T-helper 17 cell (primary cell): ENCODE measurements at regions not wholly inside any gene's neighbourhood (a gene's known extent, or its start where the extent isn't known, plus 50 kb on each side); places are given as distances from the start of the nearest gene placed in this dataset.
"Not testable (repeated sequence)": the region's sequence is repeated elsewhere in the genome, so short reads cannot be mapped to it uniquely, and the experiment has no call there.

Experiments
- ATAC-seq: fragments of 150-1000 bp; cut with Tn5 transposase; 2 replicates; pipeline ENCODE4 v1.10.0; 2021; ENCODE audit warnings: mild to moderate bottlenecking, moderate library complexity
- DNase-seq, 3 donors: peaks; one replicate each; pipeline versions ENCODE4 v3.0.0 to v3.0.0-alpha.2; 2020 to 2021
- H3K9me3 ChIP-seq: one replicate; pipeline ENCODE4 v1.7.0; 2013; ENCODE audit warnings: low read length, mild to moderate bottlenecking; ENCODE audit not compliant: control insufficient read depth, poor library complexity, severe bottlenecking
- H3K27ac Mint-ChIP-seq: one replicate; pipeline ENCODE4 v1.8.0; 2022; ENCODE audit warnings: mild to moderate bottlenecking, moderate library complexity, mixed read lengths
- H3K27me3 Mint-ChIP-seq: one replicate; pipeline ENCODE4 v1.8.0; 2022; ENCODE audit warnings: mixed read lengths
- H3K36me3 Mint-ChIP-seq: one replicate; pipeline ENCODE4 v1.8.0; 2022; ENCODE audit warnings: low read depth, mixed read lengths
- H3K4me1 Mint-ChIP-seq: one replicate; pipeline ENCODE4 v1.8.0; 2022; ENCODE audit warnings: mild to moderate bottlenecking, mixed read lengths
- H3K4me3 Mint-ChIP-seq: one replicate; pipeline ENCODE4 v1.8.0; 2022; ENCODE audit warnings: mild to moderate bottlenecking, moderate library complexity, mixed read lengths

- ATAC-seq (no peak), DNase-seq (no peak)
- Mint-ChIP-seq H3K27me3 (no peaks in the 10 kb centered on the region), H3K4me1 (no peaks in the 10 kb centered on the region), H3K4me3 (no peak overlapping the region), H3K27ac (no peak overlapping the region), H3K36me3 (no peaks in the 10 kb centered on the region)
- H3K9me3 ChIP-seq = no peaks in the 10 kb centered on the region
These were observed 548.0 kb downstream of the CCSER2 start for GRCh38 chr10:84876116-84876999.

GRCh38 chr10:84879991-84880390 lies 551.6 kb downstream of the CCSER2 start:
- Mint-ChIP-seq H3K27ac (no peak overlapping the region), H3K4me3 (no peak overlapping the region), H3K27me3 (no peaks in the 10 kb centered on the region), H3K36me3 (no peaks in the 10 kb centered on the region), H3K4me1 (no peaks in the 10 kb centered on the region)
- no peaks in the 10 kb centered on the region for H3K9me3 ChIP-seq
- no peak for DNase-seq
- ATAC-seq = no peak

GRCh38 chr10:84881696-84882095 lies 553.3 kb downstream of the CCSER2 start:
- H3K4me3 Mint-ChIP-seq, ATAC-seq, DNase-seq, H3K27me3 Mint-ChIP-seq, H3K36me3 Mint-ChIP-seq, H3K9me3 ChIP-seq, H3K4me1 Mint-ChIP-seq, H3K27ac Mint-ChIP-seq: not testable (repeated sequence)

GRCh38 chr10:84890706-84891105 lies 562.3 kb downstream of the CCSER2 start:
- Mint-ChIP-seq H3K27ac (no peak overlapping the region), H3K36me3 (no peaks in the 10 kb centered on the region), H3K27me3 (no peaks in the 10 kb centered on the region), H3K4me1 (no peaks in the 10 kb centered on the region), H3K4me3 (no peak overlapping the region)
- ATAC-seq = no peak
- DNase-seq = no peak
- H3K9me3 ChIP-seq = no peaks in the 10 kb centered on the region

GRCh38 chr10:84891631-84892030 lies 563.2 kb downstream of the CCSER2 start:
- H3K4me3 Mint-ChIP-seq = no peak overlapping the region
- DNase-seq = no peak
- no peaks in the 10 kb centered on the region for H3K9me3 ChIP-seq
- H3K27ac Mint-ChIP-seq = no peak overlapping the region
- H3K27me3 Mint-ChIP-seq = no peaks in the 10 kb centered on the region
- H3K4me1 Mint-ChIP-seq = no peaks in the 10 kb centered on the region
- ATAC-seq = no peak
- no peaks in the 10 kb centered on the region for H3K36me3 Mint-ChIP-seq

GRCh38 chr10:84895541-84895940 lies 567.2 kb downstream of the CCSER2 start:
- no peak overlapping the region for H3K27ac Mint-ChIP-seq
- no peaks in the 10 kb centered on the region for H3K27me3 Mint-ChIP-seq
- no peaks in the 10 kb centered on the region for H3K4me1 Mint-ChIP-seq
- H3K36me3 Mint-ChIP-seq = no peaks in the 10 kb centered on the region
- H3K4me3 Mint-ChIP-seq = no peak overlapping the region
- DNase-seq (no peak), ATAC-seq (no peak)
- no peaks in the 10 kb centered on the region for H3K9me3 ChIP-seq

GRCh38 chr10:84896909-84897308 lies 568.5 kb downstream of the CCSER2 start:
- H3K4me1 Mint-ChIP-seq = no peaks in the 10 kb centered on the region
- DNase-seq = no peak
- no peaks in the 10 kb centered on the region for H3K9me3 ChIP-seq
- H3K27me3 Mint-ChIP-seq = peaks cover 9% of the 10 kb centered on the region
- H3K4me3 Mint-ChIP-seq = no peak overlapping the region
- no peak overlapping the region for H3K27ac Mint-ChIP-seq
- no peaks in the 10 kb centered on the region for H3K36me3 Mint-ChIP-seq
- no peak for ATAC-seq

GRCh38 chr10:84899268-84899667 lies 570.9 kb downstream of the CCSER2 start:
- H3K9me3 ChIP-seq = no peaks in the 10 kb centered on the region
- no peak overlapping the region for H3K27ac Mint-ChIP-seq
- no peak for ATAC-seq
- H3K4me1 Mint-ChIP-seq = no peaks in the 10 kb centered on the region
- H3K36me3 Mint-ChIP-seq = no peaks in the 10 kb centered on the region
- H3K27me3 Mint-ChIP-seq = peaks cover 10% of the 10 kb centered on the region
- no peak overlapping the region for H3K4me3 Mint-ChIP-seq
- no peak for DNase-seq

- Mint-ChIP-seq H3K4me3 (no peak overlapping the region), H3K27me3 (peaks cover 10% of the 10 kb centered on the region), H3K36me3 (no peaks in the 10 kb centered on the region), H3K27ac (no peak overlapping the region), H3K4me1 (no peaks in the 10 kb centered on the region)
- no peak for ATAC-seq
- no peak for DNase-seq
- no peaks in the 10 kb centered on the region for H3K9me3 ChIP-seq
These were observed 571.8 kb downstream of the CCSER2 start for GRCh38 chr10:84900141-84900540.

- H3K9me3 ChIP-seq = no peaks in the 10 kb centered on the region
- no peaks in the 10 kb centered on the region for H3K36me3 Mint-ChIP-seq
- H3K4me3 Mint-ChIP-seq = no peak overlapping the region
- ATAC-seq (no peak), DNase-seq (no peak)
- H3K27ac Mint-ChIP-seq = no peak overlapping the region
- no peaks in the 10 kb centered on the region for H3K4me1 Mint-ChIP-seq
- H3K27me3 Mint-ChIP-seq = peaks cover 10% of the 10 kb centered on the region
These were observed 573.5 kb downstream of the CCSER2 start for GRCh38 chr10:84901885-84902284.

- H3K9me3 ChIP-seq = no peaks in the 10 kb centered on the region
- Mint-ChIP-seq H3K4me1 (no peaks in the 10 kb centered on the region), H3K27ac (no peak overlapping the region), H3K36me3 (no peaks in the 10 kb centered on the region), H3K4me3 (no peak overlapping the region), H3K27me3 (peaks cover 10% of the 10 kb centered on the region)
- no peak for ATAC-seq
- DNase-seq = no peak
These were observed 574.2 kb downstream of the CCSER2 start for GRCh38 chr10:84902553-84902952.

- Mint-ChIP-seq H3K27ac (no peak overlapping the region), H3K36me3 (no peaks in the 10 kb centered on the region), H3K27me3 (peaks cover 10% of the 10 kb centered on the region), H3K4me1 (no peaks in the 10 kb centered on the region), H3K4me3 (no peak overlapping the region)
- DNase-seq (no peak), ATAC-seq (no peak)
- no peaks in the 10 kb centered on the region for H3K9me3 ChIP-seq
These were observed 574.9 kb downstream of the CCSER2 start for GRCh38 chr10:84903320-84903719.

- Mint-ChIP-seq H3K27me3 (no peaks in the 10 kb centered on the region), H3K4me1 (no peaks in the 10 kb centered on the region), H3K4me3 (no peak overlapping the region), H3K36me3 (no peaks in the 10 kb centered on the region), H3K27ac (no peak overlapping the region)
- ATAC-seq (no peak), DNase-seq (no peak)
- H3K9me3 ChIP-seq = no peaks in the 10 kb centered on the region
These were observed 579.1 kb downstream of the CCSER2 start for GRCh38 chr10:84907461-84908009.

- no peaks in the 10 kb centered on the region for H3K4me1 Mint-ChIP-seq
These were observed 580.1 kb downstream of the CCSER2 start for GRCh38 chr10:84908491-84908890.

More at GRCh38 chr10:84908491-84908890, 580.1 kb downstream of the CCSER2 start:
- no peaks in the 10 kb centered on the region for H3K27me3 Mint-ChIP-seq
- H3K27ac Mint-ChIP-seq = no peak overlapping the region
- DNase-seq (no peak), ATAC-seq (no peak)
- no peaks in the 10 kb centered on the region for H3K9me3 ChIP-seq
- H3K36me3 Mint-ChIP-seq = no peaks in the 10 kb centered on the region
- no peak overlapping the region for H3K4me3 Mint-ChIP-seq
